Vagina (tissue), 2 donors: ENCODE measurements at regions not wholly inside any gene's neighbourhood (a gene's known extent, or its start where the extent isn't known, plus 50 kb on each side); places are given as distances from the start of the nearest gene placed in this dataset.

Experiments
- DNase-seq, 2 donors: peaks; one replicate each; pipeline ENCODE4 v3.0.0-alpha.2; 2017; ENCODE audit errors: extremely low spot score in 2 of 2
- H3K27ac ChIP-seq: fragments of 200-600 bp; sonication (generic); one replicate; pipeline ENCODE4 v1.5.1; 2019
- H3K27me3 ChIP-seq: fragments of 200-600 bp; sonication (generic); one replicate; pipeline ENCODE4 v1.5.1; 2019
- H3K36me3 ChIP-seq, 2 donors: fragments of 200-600 bp; sonication (generic); one replicate each; pipeline ENCODE4 v1.5.1; 2017 to 2019
- H3K4me1 ChIP-seq: fragments of 200-600 bp; sonication (generic); one replicate; pipeline ENCODE4 v1.5.1; 2019
- H3K4me3 ChIP-seq, 2 donors: fragments of 200-600 bp; sonication (generic); 1 replicate in 1 of 2; 2 replicates in 1 of 2; pipeline ENCODE4 v1.5.1; 2016 to 2019
- H3K9me3 ChIP-seq: fragments of 200-600 bp; sonication (generic); one replicate; pipeline ENCODE4 v1.5.1; 2019
- CTCF ChIP-seq, 3 experiments: fragments of 450-650 bp in 2 of 3; fragments of 200-600 bp in 1 of 3; sonication (generic) in 1 of 3; IDR thresholded peaks; one replicate each; pipeline ENCODE4 v1.5.1; 2017 to 2019; ENCODE audit warnings: antibody characterized with exemption in 3 of 3, mild to moderate bottlenecking in 2 of 3, moderate library complexity in 2 of 3
- POLR2A ChIP-seq, 2 donors: fragments of 450-650 bp; IDR thresholded peaks; one replicate each; pipeline ENCODE4 v1.6.1; 2017; ENCODE audit warnings: antibody characterized with exemption in 2 of 2, mild to moderate bottlenecking in 2 of 2, moderate library complexity in 2 of 2
- POLR2AphosphoS5 ChIP-seq, 2 donors: sonication (generic); formaldehyde crosslinking; IDR thresholded peaks; one replicate each; pipeline ENCODE4 v1.9.0; 2017; ENCODE audit warnings: antibody characterized with exemption in 2 of 2, mild to moderate bottlenecking in 2 of 2, low read depth in 1 of 2; ENCODE audit not compliant: insufficient read depth in 1 of 2
- intact Hi-C: fragments of 100-400 bp; cut with DNase I; formaldehyde crosslinking; loops from one replicate; pipeline ENCODE4 v1.15.1; 2023

- Histone ChIP-seq H3K36me3 (no peaks in the 10 kb centered on the region), H3K9me3 (no peaks in the 10 kb centered on the region), H3K27me3 (no peaks in the 10 kb centered on the region), H3K4me3 (no peak overlapping the region), H3K4me1 (no peaks in the 10 kb centered on the region), H3K27ac (no peak overlapping the region)
- no peak for DNase-seq
- intact Hi-C loops: no loop called here
- TF ChIP-seq CTCF (IDR thresholded peaks at IDR 0.05) (no peak), POLR2A (IDR thresholded peaks at IDR 0.05) (no peak), POLR2AphosphoS5 (IDR thresholded peaks at IDR 0.05; ENCODE audit: insufficient read depth in 1 of 2, low read depth in 1 of 2) (no peak)
Observed at GRCh38 chr6:1176567-1176966, 135.3 kb upstream of the FOXQ1 start.

GRCh38 chr6:1175877-1176276 lies 136.0 kb upstream of the FOXQ1 start:
- TF ChIP-seq POLR2AphosphoS5 (IDR thresholded peaks at IDR 0.05; ENCODE audit: insufficient read depth in 1 of 2, low read depth in 1 of 2): no peak
- no peak for TF ChIP-seq POLR2A (IDR thresholded peaks at IDR 0.05)
- no peak for TF ChIP-seq CTCF (IDR thresholded peaks at IDR 0.05)
- Histone ChIP-seq H3K27ac (no peak overlapping the region), H3K4me1 (no peaks in the 10 kb centered on the region), H3K4me3 (no peak overlapping the region), H3K27me3 (no peaks in the 10 kb centered on the region), H3K9me3 (no peaks in the 10 kb centered on the region), H3K36me3 (no peaks in the 10 kb centered on the region)
- DNase-seq: no peak
- intact Hi-C loops: no loop called here

- Histone ChIP-seq H3K27ac (no peak overlapping the region), H3K27me3 (no peaks in the 10 kb centered on the region), H3K36me3 (no peaks in the 10 kb centered on the region), H3K9me3 (no peaks in the 10 kb centered on the region), H3K4me3 (no peak overlapping the region), H3K4me1 (no peaks in the 10 kb centered on the region)
- no peak for DNase-seq
- no peak for TF ChIP-seq POLR2A (IDR thresholded peaks at IDR 0.05)
- no peak for TF ChIP-seq POLR2AphosphoS5 (IDR thresholded peaks at IDR 0.05; ENCODE audit: insufficient read depth in 1 of 2, low read depth in 1 of 2)
- TF ChIP-seq CTCF (IDR thresholded peaks at IDR 0.05): no peak
- intact Hi-C loops: no loop called here
Observed at GRCh38 chr6:1170794-1171193, 141.1 kb upstream of the FOXQ1 start.

- no peak for DNase-seq
- H3K4me3 ChIP-seq: no peak overlapping the region
- no peak overlapping the region for H3K27ac ChIP-seq
- H3K9me3 ChIP-seq: no peaks in the 10 kb centered on the region
- no peaks in the 10 kb centered on the region for H3K27me3 ChIP-seq
- H3K4me1 ChIP-seq: no peaks in the 10 kb centered on the region
- no peaks in the 10 kb centered on the region for H3K36me3 ChIP-seq
- TF ChIP-seq CTCF (IDR thresholded peaks at IDR 0.05) (no peak), POLR2A (IDR thresholded peaks at IDR 0.05) (no peak), POLR2AphosphoS5 (IDR thresholded peaks at IDR 0.05; ENCODE audit: insufficient read depth in 1 of 2, low read depth in 1 of 2) (no peak)
- intact Hi-C loops: no loop called here
Observed at GRCh38 chr6:1164600-1164999, 147.3 kb upstream of the FOXQ1 start.

- DNase-seq: no peak
- Histone ChIP-seq H3K9me3 (no peaks in the 10 kb centered on the region), H3K36me3 (no peaks in the 10 kb centered on the region), H3K4me1 (no peaks in the 10 kb centered on the region), H3K27ac (no peak overlapping the region), H3K4me3 (no peak overlapping the region), H3K27me3 (no peaks in the 10 kb centered on the region)
- intact Hi-C loops: no loop called here
- no peak for TF ChIP-seq POLR2AphosphoS5 (IDR thresholded peaks at IDR 0.05; ENCODE audit: insufficient read depth in 1 of 2, low read depth in 1 of 2)
- no peak for TF ChIP-seq CTCF (IDR thresholded peaks at IDR 0.05)
- no peak for TF ChIP-seq POLR2A (IDR thresholded peaks at IDR 0.05)
Observed at GRCh38 chr6:1163501-1163900, 148.4 kb upstream of the FOXQ1 start.
